PC-9 (cell line): ENCODE measurements at regions not wholly inside any gene's neighbourhood (a gene's known extent, or its start where the extent isn't known, plus 50 kb on each side); places are given as distances from the start of the nearest gene placed in this dataset.

ENCODE experiments used
- BruUV-seq: library from RNA; stranded (reverse); fragments of 400-500 nt; replicated peaks from 2 replicates; lab custom pipeline; 2021; lab: Mats Ljungman, UMichigan
- CTCF ChIA-PET: fragments of 300-600 bp; sonication (Branson Sonifier 250); formaldehyde crosslinking; loops from one replicate; lab custom pipeline; 2022; ENCODE audit warnings: antibody characterized with exemption; lab: Charles Lee
- POLR2A ChIA-PET: fragments of 300-600 bp; sonication (Branson Sonifier 250); formaldehyde crosslinking; loops from one replicate; lab custom pipeline; 2022; ENCODE audit warnings: antibody characterized with exemption; ENCODE audit not compliant: unreplicated experiment; lab: Charles Lee
- DNase-seq, 2 experiments: peaks; one replicate each; pipeline versions ENCODE4 v3.0.0 to v3.0.0-alpha.2; 2015 to 2022; ENCODE audit warnings: mixed read lengths in 1 of 2
- H2AFZ ChIP-seq: fragments of 200-600 bp; sonication (generic); 2 replicates; pipeline ENCODE4 v1.8.1; 2017; ENCODE audit warnings: antibody characterized with exemption
- H3F3A ChIP-seq: fragments of 200-600 bp; sonication (generic); 2 replicates; pipeline ENCODE4 v1.8.1; 2017; ENCODE audit warnings: antibody characterized with exemption, mild to moderate bottlenecking, low read depth; ENCODE audit not compliant: insufficient read depth
- H3K27ac ChIP-seq: fragments of 200-600 bp; sonication (generic); 2 replicates; pipeline ENCODE4 v1.6.1; 2016; ENCODE audit warnings: mixed run types
- H3K27me3 ChIP-seq: fragments of 200-600 bp; sonication (generic); 2 replicates; pipeline ENCODE4 v1.6.1; 2016; ENCODE audit warnings: low read depth, mixed run types; ENCODE audit not compliant: insufficient read depth
- H3K36me3 ChIP-seq: fragments of 200-600 bp; sonication (generic); 2 replicates; pipeline ENCODE4 v1.6.1; 2016; ENCODE audit warnings: low read depth, mixed run types
- H3K4me1 ChIP-seq: fragments of 200-600 bp; sonication (generic); replicated peaks from 2 replicates; pipeline ENCODE4 v1.6.1; 2016; ENCODE audit warnings: mixed run types; ENCODE audit not compliant: insufficient read depth
- H3K4me2 ChIP-seq: fragments of 200-600 bp; sonication (generic); 2 replicates; pipeline ENCODE4 v1.6.1; 2017; ENCODE audit warnings: mixed run types
- H3K4me3 ChIP-seq: fragments of 200-600 bp; sonication (generic); 2 replicates; pipeline ENCODE4 v1.6.1; 2016; ENCODE audit warnings: mixed run types
- H3K79me2 ChIP-seq: fragments of 200-600 bp; sonication (generic); 2 replicates; pipeline ENCODE4 v1.6.1; 2017; ENCODE audit warnings: low read depth, mixed run types
- H3K9me2 ChIP-seq: fragments of 200-600 bp; sonication (generic); 2 replicates; pipeline ENCODE4 v1.8.1; 2017; ENCODE audit warnings: mild to moderate bottlenecking; ENCODE audit not compliant: insufficient read depth
- H3K9me3 ChIP-seq: fragments of 200-600 bp; sonication (generic); 2 replicates; pipeline ENCODE4 v1.8.1; 2016; ENCODE audit warnings: low read depth; ENCODE audit not compliant: insufficient read depth
- H4K20me1 ChIP-seq: fragments of 200-600 bp; sonication (generic); 2 replicates; pipeline ENCODE4 v1.8.1; 2017; ENCODE audit not compliant: insufficient read depth
- EZH2 ChIP-seq: fragments of 200-600 bp; sonication (generic); IDR thresholded peaks from 2 replicates; pipeline ENCODE4 v1.8.0; 2017; ENCODE audit warnings: antibody characterized with exemption, low read depth
- intact Hi-C: fragments of 100-400 bp; cut with micrococcal nuclease; formaldehyde crosslinking; loops from one replicate; pipeline ENCODE4 v1.10.0; 2022; ENCODE audit not compliant: unreplicated experiment
- TF ChIP-seq, protein P1 (sequence below): fragments of 200-600 bp; sonication (generic); conservative IDR thresholded peaks from 2 replicates; pipeline ENCODE4 v1.6.1; 2017; ENCODE audit warnings: mixed run types, antibody characterized with exemption, mild to moderate bottlenecking, moderate library complexity

DNA sequence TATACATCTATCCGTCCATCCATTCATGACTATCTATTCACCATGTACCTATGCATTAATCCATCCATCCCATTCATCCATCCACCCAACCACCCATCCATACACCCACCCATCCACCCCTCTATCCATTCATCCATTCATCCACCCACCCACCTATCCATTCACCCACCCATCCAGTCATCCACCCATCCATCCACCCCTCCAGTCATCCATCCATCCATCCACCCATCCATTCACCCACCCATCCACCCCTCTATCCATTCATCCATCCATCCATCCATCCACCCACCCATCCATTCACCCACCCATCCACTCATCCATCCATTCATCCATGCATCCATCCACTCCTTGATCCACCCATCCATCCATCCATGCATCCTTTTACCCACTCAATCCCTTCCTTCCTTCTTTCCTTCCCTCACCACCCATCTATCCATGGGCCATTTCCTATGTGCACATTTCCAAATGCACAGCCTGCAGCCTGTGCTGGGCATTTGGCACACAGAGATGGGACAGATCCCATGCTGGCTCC lies 100.8 kb upstream of the ADRA2C start:
- H3K27ac ChIP-seq, result no peak overlapping the region
- no peak for DNase-seq
- POLR2A ChIA-PET, result no interaction called here
- BruUV-seq, result no TSS peak
- H3K4me1 ChIP-seq, result no peaks in the 10 kb centered on the region
- H3K9me2 ChIP-seq, result no peaks in the 10 kb centered on the region
- H2AFZ ChIP-seq, result no peak overlapping the region
- no peak overlapping the region for H3K4me3 ChIP-seq
- CTCF ChIA-PET, result no interaction called here
- intact Hi-C loops, result no loop called here
- no peaks in the 10 kb centered on the region for H3K9me3 ChIP-seq
- peaks cover 91% of the 10 kb centered on the region for H3K27me3 ChIP-seq
- H3F3A ChIP-seq, result no peaks in the 10 kb centered on the region
- H3K79me2 ChIP-seq, result no peaks in the 10 kb centered on the region
- no peaks in the 10 kb centered on the region for H3K36me3 ChIP-seq
- H4K20me1 ChIP-seq, result no peaks in the 10 kb centered on the region
- no peak for TF ChIP-seq EZH2
- TF ChIP-seq, protein P1, sequence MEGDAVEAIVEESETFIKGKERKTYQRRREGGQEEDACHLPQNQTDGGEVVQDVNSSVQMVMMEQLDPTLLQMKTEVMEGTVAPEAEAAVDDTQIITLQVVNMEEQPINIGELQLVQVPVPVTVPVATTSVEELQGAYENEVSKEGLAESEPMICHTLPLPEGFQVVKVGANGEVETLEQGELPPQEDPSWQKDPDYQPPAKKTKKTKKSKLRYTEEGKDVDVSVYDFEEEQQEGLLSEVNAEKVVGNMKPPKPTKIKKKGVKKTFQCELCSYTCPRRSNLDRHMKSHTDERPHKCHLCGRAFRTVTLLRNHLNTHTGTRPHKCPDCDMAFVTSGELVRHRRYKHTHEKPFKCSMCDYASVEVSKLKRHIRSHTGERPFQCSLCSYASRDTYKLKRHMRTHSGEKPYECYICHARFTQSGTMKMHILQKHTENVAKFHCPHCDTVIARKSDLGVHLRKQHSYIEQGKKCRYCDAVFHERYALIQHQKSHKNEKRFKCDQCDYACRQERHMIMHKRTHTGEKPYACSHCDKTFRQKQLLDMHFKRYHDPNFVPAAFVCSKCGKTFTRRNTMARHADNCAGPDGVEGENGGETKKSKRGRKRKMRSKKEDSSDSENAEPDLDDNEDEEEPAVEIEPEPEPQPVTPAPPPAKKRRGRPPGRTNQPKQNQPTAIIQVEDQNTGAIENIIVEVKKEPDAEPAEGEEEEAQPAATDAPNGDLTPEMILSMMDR, result no peak
- H3K4me2 ChIP-seq, result no peak overlapping the region

DNA sequence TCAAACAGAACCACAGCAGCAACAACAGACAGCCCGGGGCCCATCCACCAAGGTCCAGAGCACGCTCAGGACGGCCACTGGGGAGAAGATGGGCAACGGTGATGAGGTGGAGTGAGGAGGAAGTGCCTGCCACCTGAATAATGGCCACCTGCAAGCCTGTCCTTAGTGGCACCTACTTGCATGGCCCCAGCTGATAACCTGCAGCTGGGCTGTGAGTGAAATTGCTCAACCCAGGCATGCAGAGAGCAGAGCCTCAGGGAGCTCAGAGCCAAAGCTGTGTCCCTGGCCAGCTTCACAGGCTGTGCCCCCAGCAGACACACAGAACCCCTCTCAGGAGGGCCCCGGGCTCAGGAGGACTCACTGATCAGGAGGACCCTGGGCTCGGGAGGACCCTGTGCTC lies 102.4 kb upstream of the ADRA2C start:
- DNase-seq, result no peak
- Histone ChIP-seq H3K79me2 (no peaks in the 10 kb centered on the region), H3F3A (no peaks in the 10 kb centered on the region), H3K27me3 (peaks cover 91% of the 10 kb centered on the region), H3K4me3 (no peak overlapping the region), H3K9me3 (no peaks in the 10 kb centered on the region), H3K9me2 (no peaks in the 10 kb centered on the region), H3K4me2 (no peak overlapping the region), H3K36me3 (no peaks in the 10 kb centered on the region), H4K20me1 (no peaks in the 10 kb centered on the region), H2AFZ (no peak overlapping the region), H3K4me1 (no peaks in the 10 kb centered on the region), H3K27ac (no peak overlapping the region)
- ChIA-PET CTCF (no interaction called here), POLR2A (interaction anchor here (0.7 kb wide), 1 partner anchor 145 kb away, joined by 7 read pairs; no protein-coding TSS in a partner anchor)
- BruUV-seq, result no TSS peak
- intact Hi-C loops, result no loop called here
- no peak for TF ChIP-seq EZH2
- TF ChIP-seq, protein P1, result no peak

DNA sequence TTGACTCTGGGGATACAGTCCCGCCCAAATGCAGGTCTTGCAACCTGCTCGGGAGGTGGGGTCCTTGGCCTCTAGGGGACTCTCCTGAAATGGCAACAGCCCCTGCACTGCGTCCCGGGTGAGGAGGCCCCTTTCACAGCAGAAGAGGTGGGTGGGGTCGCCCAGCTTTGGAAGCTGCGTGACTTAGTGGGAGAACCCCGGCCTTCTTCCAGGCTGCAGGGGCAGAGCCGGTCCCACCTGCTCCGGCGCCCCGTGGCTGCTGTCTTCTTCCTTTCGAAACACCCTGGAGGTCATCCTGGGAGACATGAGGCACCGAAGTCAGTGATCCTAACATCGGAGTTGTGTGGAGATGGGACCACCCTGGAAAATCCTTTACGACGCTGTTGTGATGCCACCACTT lies 103.7 kb upstream of the ADRA2C start:
- no peak overlapping the region for H3K4me3 ChIP-seq
- POLR2A ChIA-PET, result no interaction called here
- CTCF ChIA-PET, result no interaction called here
- H4K20me1 ChIP-seq, result no peaks in the 10 kb centered on the region
- no peaks in the 10 kb centered on the region for H3K9me2 ChIP-seq
- no peak for TF ChIP-seq EZH2
- TF ChIP-seq, protein P1, result no peak
- no peaks in the 10 kb centered on the region for H3K36me3 ChIP-seq
- H3K79me2 ChIP-seq, result no peaks in the 10 kb centered on the region
- H3K4me2 ChIP-seq, result no peak overlapping the region
- intact Hi-C loops, result no loop called here
- no peak overlapping the region for H3K27ac ChIP-seq
- no peaks in the 10 kb centered on the region for H3K9me3 ChIP-seq
- no peaks in the 10 kb centered on the region for H3K4me1 ChIP-seq
- H2AFZ ChIP-seq, result no peak overlapping the region
- peaks cover 95% of the 10 kb centered on the region for H3K27me3 ChIP-seq
- BruUV-seq, result no TSS peak
- no peak for DNase-seq
- no peaks in the 10 kb centered on the region for H3F3A ChIP-seq
